Pulmonary artery endothelial cell (primary cell): ENCODE measurements at regions not wholly inside any gene's neighbourhood (a gene's known extent, or its start where the extent isn't known, plus 50 kb on each side); places are given as distances from the start of the nearest gene placed in this dataset.

Experiments
- DNase-seq: peaks from one replicate; pipeline ENCODE4 v3.0.0-alpha.2; 2011; ENCODE audit warnings: low read depth, low spot score

- DNase-seq, result no peak
These were observed 133.0 kb downstream of the ASB7 start for GRCh38 chr15:100735129-100736053.

- no peak for DNase-seq
These were observed 134.8 kb downstream of the ASB7 start for GRCh38 chr15:100737214-100737613.

- DNase-seq, result no peak
These were observed 136.2 kb downstream of the ASB7 start for GRCh38 chr15:100738614-100739013.

DNA sequence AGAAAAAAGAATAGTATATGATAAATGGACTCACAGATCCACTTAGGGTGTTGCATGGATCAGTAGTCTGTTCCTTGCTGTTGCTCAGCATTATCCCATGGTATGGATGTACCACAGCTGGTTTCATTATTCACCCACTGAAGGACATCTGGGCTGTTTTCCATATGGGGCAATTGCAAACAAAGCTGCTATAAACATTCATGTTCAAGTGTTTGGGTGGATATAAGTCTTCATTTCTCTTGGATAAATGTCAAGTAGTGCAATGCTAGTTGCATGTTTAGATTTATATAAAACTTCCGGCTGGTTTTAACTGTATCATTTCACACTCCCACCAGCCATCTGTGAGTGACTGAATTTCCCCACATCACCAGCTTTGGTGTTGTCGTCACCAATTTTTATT, 137.7 kb downstream of the ASB7 start:
- no peak for DNase-seq

DNA sequence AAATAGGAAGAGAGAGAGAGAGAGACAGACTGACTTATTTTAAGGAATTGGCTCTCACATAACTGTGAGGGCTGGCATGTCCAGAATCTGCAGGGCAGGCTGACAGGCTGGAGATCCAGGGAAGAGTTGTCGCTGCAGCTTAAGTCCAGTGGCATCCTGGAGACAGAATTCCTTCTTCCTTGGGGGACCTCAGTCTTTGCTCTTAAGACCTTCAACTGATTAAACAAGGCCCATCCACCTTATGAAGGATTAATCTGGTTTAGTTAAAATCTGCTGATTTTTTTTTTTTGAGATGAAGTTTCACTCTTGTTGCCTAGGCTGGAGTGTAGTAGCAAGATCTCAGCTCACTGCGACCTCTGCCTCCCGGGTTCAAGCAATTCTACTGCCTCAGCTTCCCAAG, 128.0 kb upstream of the ALDH1A3 start:
- DNase-seq, result no peak

DNA sequence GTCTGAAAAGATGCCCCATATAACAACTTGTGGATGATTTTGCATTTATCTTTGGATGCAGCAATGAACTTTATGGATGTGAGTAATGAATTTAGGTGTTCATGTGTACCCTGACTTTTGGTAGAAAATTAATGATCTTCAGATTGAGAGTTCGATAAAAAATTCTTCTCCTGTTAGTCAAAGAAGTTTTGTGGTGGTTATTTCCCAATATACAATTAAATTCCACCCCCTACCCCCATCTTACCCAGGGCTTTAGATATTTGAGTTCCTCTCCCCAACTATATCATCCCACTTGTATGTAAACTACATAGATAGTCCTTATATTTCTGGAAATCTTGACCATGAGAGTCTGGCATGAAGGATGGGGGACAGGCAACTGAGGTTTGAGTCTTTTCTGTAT, 126.1 kb upstream of the ALDH1A3 start:
- no peak for DNase-seq

DNA sequence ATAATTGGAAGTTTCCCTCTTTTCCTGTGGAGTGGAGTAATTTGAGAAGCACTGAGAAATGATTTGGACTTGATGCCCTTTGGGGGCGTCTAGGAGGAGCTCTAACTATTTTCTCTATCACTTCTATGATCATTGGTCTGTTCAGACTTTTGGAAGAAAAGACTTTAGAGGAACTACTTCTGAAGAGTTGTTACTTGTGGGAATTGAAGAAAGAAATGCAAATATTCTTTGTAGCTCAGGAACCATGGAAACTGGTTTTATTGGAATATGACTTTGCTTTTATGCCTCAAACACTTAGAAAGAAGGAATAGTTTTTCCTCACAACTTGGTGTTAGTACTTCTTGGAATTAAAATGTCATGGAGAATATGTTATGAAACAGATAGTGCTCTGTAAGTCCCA, 122.0 kb upstream of the ALDH1A3 start:
- no peak for DNase-seq

GRCh38 chr15:100758555-100758954, 121.1 kb upstream of the ALDH1A3 start:
- no peak for DNase-seq

GRCh38 chr15:100759106-100759505, 120.5 kb upstream of the ALDH1A3 start:
- no peak for DNase-seq

DNA sequence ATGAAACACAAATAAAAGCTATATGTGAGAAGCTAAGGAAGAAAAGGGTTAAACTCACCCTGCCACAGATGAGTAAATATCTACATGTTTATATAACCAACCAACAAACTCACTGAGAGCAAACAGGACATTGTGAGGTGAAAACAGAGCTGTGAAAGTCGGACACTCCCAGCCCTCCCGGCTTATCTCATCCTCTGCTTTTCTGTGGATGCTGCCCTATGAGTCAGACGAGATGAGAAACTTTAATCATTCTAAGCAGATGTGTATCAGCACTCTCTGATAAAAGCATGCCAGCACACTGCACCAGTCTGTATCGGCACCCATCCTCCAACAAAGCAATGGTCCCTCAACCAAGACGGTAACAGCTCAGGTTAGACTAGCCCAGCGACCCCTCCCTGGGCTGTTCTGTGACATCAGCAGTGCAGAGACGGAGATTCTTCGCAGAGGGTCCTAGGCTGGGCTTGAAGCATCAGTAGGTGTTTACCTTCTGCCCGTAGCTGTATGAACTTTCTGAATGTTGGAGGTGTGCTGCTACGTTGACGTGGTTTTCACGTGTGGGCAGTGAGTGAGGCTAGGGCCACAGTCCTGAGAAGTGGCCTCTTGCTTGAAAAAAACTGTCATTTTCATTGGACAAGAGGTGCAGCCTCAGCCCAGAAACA, 119.8 kb upstream of the ALDH1A3 start:
- peak; percentile 13 for DNase-seq

GRCh38 chr15:100760357-100760903, 119.2 kb upstream of the ALDH1A3 start:
- DNase-seq, result no peak

- DNase-seq, result no peak
These were observed 118.2 kb upstream of the ALDH1A3 start for GRCh38 chr15:100761290-100761935.

GRCh38 chr15:100762289-100762688, 117.3 kb upstream of the ALDH1A3 start:
- DNase-seq, result no peak

GRCh38 chr15:100762913-100763834, 116.5 kb upstream of the ALDH1A3 start:
- no peak for DNase-seq

DNA sequence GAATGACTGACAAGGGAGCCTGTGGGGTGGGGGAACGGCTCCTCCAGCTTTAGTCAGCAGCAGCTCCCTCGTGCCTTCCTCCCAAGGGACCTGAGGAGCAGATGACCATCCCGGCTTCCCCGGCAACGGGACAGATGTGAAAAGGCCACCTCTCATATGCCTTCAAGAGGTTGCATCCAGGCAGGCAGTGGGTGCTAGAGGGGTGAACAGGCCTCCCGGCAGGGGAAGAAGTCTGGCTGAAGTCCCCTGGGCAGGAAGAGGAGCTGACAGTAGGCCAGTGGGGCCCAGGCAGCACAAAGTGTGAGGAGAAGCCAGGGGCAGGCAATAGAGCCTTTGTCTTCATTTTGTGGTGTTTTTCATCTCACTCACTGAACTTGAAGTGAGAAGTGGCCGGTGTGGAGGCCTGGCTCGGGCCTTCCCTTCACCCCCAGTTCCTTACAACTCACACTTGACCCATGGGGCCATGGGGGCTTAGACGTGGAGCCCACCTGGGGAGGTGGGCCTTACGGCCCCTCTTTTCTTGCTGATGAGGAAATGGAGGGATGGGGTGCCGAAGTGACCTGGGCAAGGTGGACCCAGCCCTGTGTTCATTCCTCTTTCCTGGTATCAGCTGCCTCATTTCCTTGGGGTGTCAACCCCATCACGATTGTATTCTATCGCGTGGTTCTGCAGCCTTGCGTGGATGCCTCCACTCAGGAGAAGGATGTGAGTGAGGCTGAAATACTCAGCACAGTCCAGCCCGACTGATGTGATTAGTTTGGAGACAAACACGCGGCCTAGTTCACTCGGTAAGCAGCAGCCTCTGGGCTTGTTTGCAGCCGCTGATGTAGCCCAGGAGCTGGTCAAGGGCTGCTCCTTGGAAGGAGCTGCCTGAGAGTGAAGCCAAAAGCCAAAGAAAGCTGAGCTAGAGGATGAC, 115.5 kb upstream of the ALDH1A3 start:
- no peak for DNase-seq

- DNase-seq, result no peak
These were observed 114.7 kb upstream of the ALDH1A3 start for GRCh38 chr15:100764778-100765466.

GRCh38 chr15:100765467-100766241, 114.0 kb upstream of the ALDH1A3 start:
- DNase-seq, result no peak

DNA sequence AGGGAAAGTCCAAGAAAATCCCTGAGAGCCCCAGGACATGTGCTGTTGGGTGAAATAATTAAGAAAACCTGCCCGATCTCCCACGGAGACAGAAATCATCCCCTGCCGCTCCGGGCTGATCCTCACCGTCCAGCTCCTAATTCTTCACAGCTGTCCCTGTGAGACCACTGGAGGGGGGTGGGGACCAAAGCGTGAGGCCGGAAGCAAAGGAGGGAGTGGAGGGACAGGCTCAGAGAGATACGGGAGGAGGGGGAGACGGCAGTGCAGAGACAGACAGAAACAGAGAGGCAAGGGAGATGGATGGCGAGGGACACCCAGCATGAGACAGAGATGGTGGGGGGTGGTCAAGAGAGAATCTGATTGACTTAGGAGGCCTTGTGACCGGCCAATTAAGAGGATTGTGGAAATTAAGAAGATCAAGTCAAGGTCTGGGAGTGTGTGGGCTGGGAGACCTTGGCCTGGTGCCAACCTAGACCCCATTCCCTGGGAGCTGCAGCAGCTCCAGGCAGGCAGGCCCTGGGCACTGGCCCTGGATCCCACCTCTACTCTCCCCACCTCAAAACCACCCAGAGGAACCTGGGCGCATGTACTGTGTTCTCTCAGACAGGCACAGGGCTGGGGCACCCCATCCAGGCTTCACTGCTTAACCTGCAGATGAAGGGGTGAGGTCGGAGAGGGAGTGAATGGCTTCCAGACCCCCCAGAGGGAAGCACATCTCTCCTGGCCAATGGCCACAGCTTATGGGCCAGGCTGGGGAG, 113.2 kb upstream of the ALDH1A3 start:
- DNase-seq, result no peak
